DMS 273 (cell line): ENCODE measurements at regions not wholly inside any gene's neighbourhood (a gene's known extent, or its start where the extent isn't known, plus 50 kb on each side); places are given as distances from the start of the nearest gene placed in this dataset.
"Not testable (repeated sequence)": the region's sequence is repeated elsewhere in the genome, so short reads cannot be mapped to it uniquely, and the experiment has no call there.

Experiments used
- DNase-seq: peaks from one replicate; lab custom pipeline; 2025; ENCODE audit not compliant: unreplicated experiment; lab: John Stamatoyannopoulos, UW

- DNase-seq = not testable (repeated sequence)
Measured at GRCh38 chr5:93682471-93683404, 58.7 kb downstream of the POU5F2 start.

- DNase-seq = peak; percentile 13
Measured at GRCh38 chr5:93681432-93681831, 60.0 kb downstream of the POU5F2 start.

GRCh38 chr5:93677359-93677891, 64.0 kb downstream of the POU5F2 start:
- DNase-seq = peak; percentile 83

GRCh38 chr5:93676704-93677103, 64.7 kb downstream of the POU5F2 start:
- DNase-seq = peak; percentile 4

GRCh38 chr5:93675460-93676450, 65.6 kb downstream of the POU5F2 start:
- DNase-seq = peak; percentile 6

- no peak for DNase-seq
Measured at GRCh38 chr5:93674866-93675459, 66.4 kb downstream of the POU5F2 start.

- peak; percentile 7 for DNase-seq
Measured at GRCh38 chr5:93674138-93674537, 67.3 kb downstream of the POU5F2 start.

- no peak for DNase-seq
Measured at GRCh38 chr5:93673316-93673954, 68.0 kb downstream of the POU5F2 start.

GRCh38 chr5:93665648-93666047, 75.8 kb downstream of the POU5F2 start:
- no peak for DNase-seq

- no peak for DNase-seq
Measured at GRCh38 chr5:93660677-93661076, 77.7 kb downstream of the NR2F1 start.

- no peak for DNase-seq
Measured at GRCh38 chr5:93658044-93658443, 75.0 kb downstream of the NR2F1 start.

GRCh38 chr5:93654676-93655075, 71.7 kb downstream of the NR2F1 start:
- no peak for DNase-seq

GRCh38 chr5:93653716-93654115, 70.7 kb downstream of the NR2F1 start:
- DNase-seq = no peak

GRCh38 chr5:93649234-93649900, 66.3 kb downstream of the NR2F1 start:
- peak; percentile 84 for DNase-seq

- DNase-seq = no peak
Measured at GRCh38 chr5:93644760-93645159, 61.7 kb downstream of the NR2F1 start.
